Stomach (tissue), 8 donors: ENCODE measurements at regions not wholly inside any gene's neighbourhood (a gene's known extent, or its start where the extent isn't known, plus 50 kb on each side); places are given as distances from the start of the nearest gene placed in this dataset.

Source experiments
- DNase-seq, 2 donors: peaks; one replicate each; pipeline versions ENCODE4 v3.0.0 to v3.0.0-alpha.2; 2013 to 2019
- H3K27ac ChIP-seq, 5 donors: fragments of 200-600 bp in 4 of 5; sonication (generic) in 4 of 5; one replicate each; pipeline ENCODE4 v1.5.1; 2013 to 2019; ENCODE audit warnings: mild to moderate bottlenecking in 1 of 5, moderate library complexity in 1 of 5
- H3K27me3 ChIP-seq, 3 donors: fragments of 200-600 bp; sonication (generic); one replicate each; pipeline ENCODE4 v1.5.1; 2017 to 2019; ENCODE audit warnings: mixed run types in 1 of 3
- H3K36me3 ChIP-seq, 4 donors: fragments of 200-600 bp; sonication (generic); 1 replicate in 3 of 4; 2 replicates in 1 of 4; pipeline ENCODE4 v1.5.1; 2016 to 2019
- H3K4me1 ChIP-seq, 4 donors: fragments of 200-600 bp; sonication (generic); one replicate each; pipeline ENCODE4 v1.5.1; 2016 to 2019
- H3K4me3 ChIP-seq, 4 donors: fragments of 200-600 bp; sonication (generic) in 3 of 4; one replicate each; pipeline ENCODE4 v1.5.1; 2016 to 2019; ENCODE audit warnings: mild to moderate bottlenecking in 1 of 4
- H3K9me3 ChIP-seq, 4 donors: fragments of 200-600 bp; sonication (generic); one replicate each; pipeline ENCODE4 v1.5.1; 2016 to 2019
- CTCF ChIP-seq, 7 experiments: fragments of 450-650 bp in 4 of 7; fragments of 200-600 bp in 3 of 7; sonication (generic) in 3 of 7; IDR thresholded peaks; one replicate each; pipeline ENCODE4 v1.5.1; 2016 to 2019; ENCODE audit warnings: antibody characterized with exemption in 7 of 7, control low read depth in 2 of 7, mild to moderate bottlenecking in 1 of 7
- EP300 ChIP-seq: sonication (generic); formaldehyde crosslinking; IDR thresholded peaks from one replicate; pipeline ENCODE4 v1.6.1; 2017; ENCODE audit warnings: antibody characterized with exemption
- POLR2A ChIP-seq, 4 donors: fragments of 450-650 bp; IDR thresholded peaks; one replicate each; pipeline ENCODE4 v1.6.1; 2016; ENCODE audit warnings: antibody characterized with exemption in 4 of 4, control low read depth in 2 of 4, mild to moderate bottlenecking in 1 of 4, moderate library complexity in 1 of 4
- POLR2AphosphoS5 ChIP-seq, 3 donors: sonication (generic); formaldehyde crosslinking; IDR thresholded peaks; one replicate each; pipeline ENCODE4 v1.6.1; 2016; ENCODE audit warnings: antibody characterized with exemption in 3 of 3
- WGBS, 5 donors: extraction: QIAGEN DNeasy Blood & Tissue Kit in 3 of 5; methylation state at CpG; one replicate each; pipeline versions ENCODE4 v1.1.5 to v1.1.7; 2013 to 2018; 5-methylcytosine and 5-hydroxymethylcytosine counted together
- intact Hi-C: fragments of 100-400 bp; cut with DNase I; formaldehyde crosslinking; loops from one replicate; pipeline ENCODE4 v1.15.1; 2023; ENCODE audit warnings: low total_unique reads
- donor health status: healthy with polysubstance abuse.
- donor health status: Bipolar disorder and iron deficiency.
- donor health status: healthy.

GRCh38 chr11:69362315-69362714 is 68.4 kb downstream of the MYEOV start:
- peaks cover 5 to 10% (median 9%) of the 10 kb centered on the region in 4 donors for H3K9me3 ChIP-seq
- DNase-seq: peak in 1 of 2 donors; percentile 20
- peaks cover 0 to 2% (median 0%) of the 10 kb centered on the region in 3 donors for H3K27me3 ChIP-seq
- no peaks in the 10 kb centered on the region for H3K4me1 ChIP-seq
- WGBS, 5 donors: 72 to 79% (median 77%) methylated on average over 3 of the region's 3 CpGs
- no peak overlapping the region for H3K27ac ChIP-seq
- no peaks in the 10 kb centered on the region for H3K36me3 ChIP-seq
- H3K4me3 ChIP-seq: no peak overlapping the region
- intact Hi-C loops: no loop called here
- TF ChIP-seq EP300 (no peak), CTCF (IDR thresholded peaks at IDR 0.05) (no peak), POLR2AphosphoS5 (IDR thresholded peaks at IDR 0.05) (no peak), POLR2A (IDR thresholded peaks at IDR 0.05) (no peak)

- WGBS, 5 donors: 14 to 28% (median 23%) methylated on average over 4 of the region's 4 CpGs
- intact Hi-C loops: no loop called here
- H3K4me1 ChIP-seq: no peaks in the 10 kb centered on the region
- peaks cover under 1 to 13% (median 11%) of the 10 kb centered on the region in 4 donors for H3K9me3 ChIP-seq
- H3K4me3 ChIP-seq: no peak overlapping the region
- H3K36me3 ChIP-seq: no peaks in the 10 kb centered on the region
- no peak overlapping the region for H3K27ac ChIP-seq
- no peaks in the 10 kb centered on the region for H3K27me3 ChIP-seq
- DNase-seq: peak in 1 of 2 donors; percentile 52
- TF ChIP-seq EP300: no peak
- no peak for TF ChIP-seq POLR2A (IDR thresholded peaks at IDR 0.05)
- TF ChIP-seq CTCF (IDR thresholded peaks at IDR 0.05): no peak
- TF ChIP-seq POLR2AphosphoS5 (IDR thresholded peaks at IDR 0.05): no peak
Measured at GRCh38 chr11:69364921-69365320, 71.0 kb downstream of the MYEOV start.

GRCh38 chr11:69365558-69365957 is 71.6 kb downstream of the MYEOV start:
- no peak for DNase-seq
- intact Hi-C loops: no loop called here
- H3K27me3 ChIP-seq: no peaks in the 10 kb centered on the region
- no peaks in the 10 kb centered on the region for H3K36me3 ChIP-seq
- 74 to 84% (median 76%) methylated on average over 4 of the region's 4 CpGs for WGBS, 5 donors
- H3K4me3 ChIP-seq: no peak overlapping the region
- TF ChIP-seq POLR2A (IDR thresholded peaks at IDR 0.05) (no peak), CTCF (IDR thresholded peaks at IDR 0.05) (no peak), POLR2AphosphoS5 (IDR thresholded peaks at IDR 0.05) (no peak), EP300 (no peak)
- peaks cover 0 to 8% (median 6%) of the 10 kb centered on the region in 4 donors for H3K9me3 ChIP-seq
- no peak overlapping the region for H3K27ac ChIP-seq
- no peaks in the 10 kb centered on the region for H3K4me1 ChIP-seq

- Histone ChIP-seq H3K27ac (no peak overlapping the region), H3K36me3 (no peaks in the 10 kb centered on the region), H3K4me1 (no peaks in the 10 kb centered on the region), H3K9me3 (peaks cover 0 to 8% (median 6%) of the 10 kb centered on the region in 4 donors), H3K4me3 (no peak overlapping the region), H3K27me3 (peaks cover 0 to 5% (median 0%) of the 10 kb centered on the region in 3 donors)
- no peak for DNase-seq
- TF ChIP-seq POLR2AphosphoS5 (IDR thresholded peaks at IDR 0.05) (no peak), EP300 (no peak), CTCF (IDR thresholded peaks at IDR 0.05) (no peak), POLR2A (IDR thresholded peaks at IDR 0.05) (no peak)
- intact Hi-C loops: no loop called here
- 93 to 97% (median 94%) methylated on average over 3 of the region's 3 CpGs for WGBS, 5 donors
Measured at GRCh38 chr11:69366591-69366990, 72.6 kb downstream of the MYEOV start.
